Stimulated activated CD4-positive, alpha-beta T cell treated with anti-CD3 and anti-CD28 coated beads, TNF-alpha, amount 100 ng/mL, for 1 hour (primary cell): ENCODE measurements at regions not wholly inside any gene's neighbourhood (a gene's known extent, or its start where the extent isn't known, plus 50 kb on each side); places are given as distances from the start of the nearest gene placed in this dataset.
"Not testable (repeated sequence)": the region's sequence is repeated elsewhere in the genome, so short reads cannot be mapped to it uniquely, and the experiment has no call there.

Experiments
- DNase-seq, 3 donors: peaks; one replicate each; pipeline ENCODE4 v3.0.0-alpha.2; 2020; ENCODE audit warnings: low read depth in 3 of 3, low spot score in 1 of 3

DNA sequence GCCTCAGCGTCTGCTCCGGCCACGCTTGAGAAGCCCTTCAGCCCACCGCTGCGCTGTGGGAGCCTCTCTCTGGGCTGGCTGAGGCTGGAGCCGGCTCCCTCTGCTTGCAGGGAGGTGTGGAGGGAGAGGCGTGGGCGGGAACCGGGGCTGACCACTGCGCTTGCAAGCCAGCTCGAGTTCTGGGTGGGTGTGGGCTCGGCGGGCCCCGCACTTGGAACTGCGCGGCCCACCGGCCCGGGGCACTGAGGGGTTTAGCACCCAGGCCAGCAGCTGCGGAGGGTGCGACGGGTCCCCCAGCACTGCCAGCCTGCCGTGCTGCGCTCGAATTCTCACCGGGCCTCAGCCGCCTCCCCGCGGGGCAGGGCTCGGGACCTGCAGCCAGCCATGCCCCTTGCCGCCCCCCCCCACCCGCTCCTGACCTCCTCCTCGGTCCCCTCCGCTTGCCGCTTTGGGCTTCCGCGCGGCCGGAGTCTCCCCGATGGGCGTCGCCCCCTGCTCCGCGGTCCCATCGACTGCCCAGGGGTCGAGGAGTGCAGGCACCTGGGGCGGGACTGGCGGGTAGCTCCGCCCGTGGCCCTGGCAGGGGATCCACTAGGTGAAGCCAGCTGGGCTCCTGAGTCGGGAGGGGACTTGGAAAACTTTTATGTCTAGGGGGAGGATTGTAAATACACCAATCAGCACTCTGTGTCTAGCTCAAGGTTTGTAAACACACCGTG, 106.7 kb downstream of the RAP2B start:
- DNase-seq = no peak

GRCh38 chr3:153269730-153270129, 107.7 kb downstream of the RAP2B start:
- no peak for DNase-seq

GRCh38 chr3:153273217-153273616, 111.2 kb downstream of the RAP2B start:
- DNase-seq = no peak

DNA sequence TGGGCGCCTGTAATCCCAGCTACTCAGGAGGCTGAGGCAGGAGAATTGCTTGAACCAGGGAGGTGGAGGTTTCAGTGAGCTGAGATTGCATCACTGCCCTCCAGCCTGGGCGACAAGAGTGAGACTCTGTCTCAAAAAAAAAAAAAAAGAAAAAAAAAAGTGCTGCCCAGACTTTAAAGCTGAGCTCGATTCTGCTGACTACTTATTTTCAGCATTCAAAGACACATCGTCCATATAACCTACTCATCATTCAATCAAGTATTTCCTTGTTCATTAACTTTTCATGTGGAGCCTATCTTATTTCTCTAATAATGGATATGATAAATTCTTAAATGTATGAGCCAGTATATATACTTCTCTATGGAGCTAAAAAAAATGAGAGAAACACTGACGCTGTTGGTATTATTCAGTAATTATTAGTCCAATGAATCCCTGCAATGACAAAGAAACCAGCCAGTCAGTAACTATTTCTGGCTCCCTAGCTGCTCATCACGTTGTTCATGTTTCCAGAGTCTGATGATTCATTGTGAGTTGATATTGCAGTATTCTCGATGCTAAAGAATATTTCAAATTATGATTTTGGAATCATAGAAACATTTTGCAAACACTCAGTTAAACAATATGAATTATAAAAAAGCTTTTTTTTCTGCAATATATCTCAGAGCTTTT, 111.9 kb downstream of the RAP2B start:
- DNase-seq = no peak

- no peak for DNase-seq
Measured at GRCh38 chr3:153274561-153274960, 112.5 kb downstream of the RAP2B start.

DNA sequence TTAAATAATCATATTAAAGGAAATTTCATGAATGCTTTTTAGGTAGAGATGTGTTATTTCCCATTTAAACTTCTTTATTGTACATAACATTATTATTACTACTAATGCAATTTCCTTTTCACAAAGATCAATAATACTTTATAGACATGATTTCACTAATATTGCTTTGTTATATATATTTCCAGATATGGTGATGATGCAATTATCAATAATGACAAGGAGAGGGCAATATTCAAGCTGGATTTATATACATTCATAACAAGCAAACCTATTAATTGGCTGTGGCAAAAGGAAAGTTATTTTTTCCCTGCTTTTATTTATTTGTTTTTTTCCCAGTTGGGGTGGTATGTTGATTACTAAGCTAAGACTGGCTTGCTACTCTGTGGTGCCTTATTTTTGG, 113.5 kb downstream of the RAP2B start:
- no peak for DNase-seq

GRCh38 chr3:153277029-153277428, 115.0 kb downstream of the RAP2B start:
- DNase-seq = no peak

DNA sequence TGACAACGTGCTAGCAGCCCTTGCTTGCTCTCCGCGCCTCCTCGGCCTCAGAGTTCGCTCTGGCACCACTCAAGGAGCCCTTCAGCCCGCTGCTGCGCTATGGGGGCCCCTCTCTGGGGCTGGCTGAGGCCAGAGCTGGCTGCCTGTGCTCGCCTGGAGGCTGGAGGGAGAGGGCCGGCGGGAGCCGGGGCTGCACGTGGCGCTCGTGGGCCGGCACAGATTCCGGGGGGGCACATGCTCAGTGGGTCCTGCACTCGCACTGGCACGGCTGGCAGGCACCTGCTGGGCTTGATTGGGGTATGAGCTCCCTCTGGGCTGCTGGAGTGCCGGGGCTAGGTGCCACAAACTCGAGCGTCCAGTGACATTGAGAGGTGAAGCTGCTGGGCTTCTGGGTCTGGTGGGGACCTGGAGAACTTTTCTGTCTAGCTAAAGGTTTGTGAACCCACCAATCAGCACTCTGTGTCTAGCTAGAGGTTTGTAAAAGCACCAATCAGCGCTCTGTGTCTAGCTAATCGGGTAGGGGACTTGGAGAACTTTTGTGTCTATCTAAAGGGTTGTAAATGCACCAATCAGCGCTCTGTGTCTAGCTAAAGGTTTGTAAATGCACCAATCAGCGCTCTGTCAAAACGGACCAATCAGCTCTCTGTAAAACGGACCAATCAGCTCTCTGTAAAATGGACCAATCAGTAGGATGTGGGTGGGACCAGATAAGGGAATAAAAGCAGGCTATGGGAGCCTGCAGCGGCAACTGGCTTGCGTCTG, 119.4 kb downstream of the RAP2B start:
- DNase-seq = not testable (repeated sequence)

DNA sequence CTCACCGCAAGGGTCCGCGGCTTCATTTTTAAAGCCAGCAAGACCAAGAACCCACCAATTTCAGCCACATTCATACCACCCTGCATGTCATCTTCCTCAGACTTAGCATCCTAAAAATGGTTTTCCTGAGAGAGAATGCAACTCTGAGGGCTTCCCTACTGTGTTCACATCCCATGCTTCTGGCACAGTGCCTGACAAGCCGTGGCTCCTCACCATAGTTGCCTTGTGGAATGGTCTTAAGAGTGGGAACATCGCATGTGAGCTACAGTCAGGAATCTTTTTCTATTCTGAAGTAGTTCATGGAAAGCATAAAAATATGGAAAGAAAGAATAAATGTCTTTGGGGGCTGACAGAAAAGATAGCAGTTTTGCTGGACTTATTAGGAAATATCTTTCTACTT, 120.3 kb downstream of the RAP2B start:
- DNase-seq = no peak

DNA sequence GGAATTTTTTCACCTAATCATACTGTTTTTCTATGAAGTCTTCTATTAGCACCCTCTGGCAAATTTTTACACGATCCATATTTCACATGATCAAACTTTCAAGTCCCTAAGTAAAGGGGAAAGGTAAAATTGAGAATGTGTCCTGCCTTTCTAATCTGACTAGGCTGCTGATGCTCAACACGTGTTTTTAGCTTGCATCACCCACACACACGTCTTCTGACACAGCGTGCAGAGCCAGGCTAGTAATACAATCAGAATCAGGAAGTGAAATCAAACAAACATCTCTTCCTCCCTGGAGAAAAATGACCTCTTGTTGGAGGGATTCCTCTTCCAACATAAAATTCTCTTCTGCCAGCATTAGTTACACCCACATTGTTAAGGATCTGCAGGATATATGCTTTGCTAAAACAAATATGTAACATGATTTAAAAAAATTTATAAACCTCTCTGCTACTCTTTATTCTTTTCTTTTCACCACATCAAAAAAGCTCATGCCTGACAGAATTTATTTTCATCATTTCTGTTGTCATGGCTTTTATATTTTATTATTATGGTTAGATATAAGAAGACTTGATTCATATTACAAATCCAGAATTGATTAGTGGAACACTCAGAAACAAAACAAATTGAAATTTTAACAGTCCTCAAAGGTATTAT, 122.4 kb downstream of the RAP2B start:
- no peak for DNase-seq

GRCh38 chr3:153285194-153285641, 123.2 kb downstream of the RAP2B start:
- no peak for DNase-seq

DNA sequence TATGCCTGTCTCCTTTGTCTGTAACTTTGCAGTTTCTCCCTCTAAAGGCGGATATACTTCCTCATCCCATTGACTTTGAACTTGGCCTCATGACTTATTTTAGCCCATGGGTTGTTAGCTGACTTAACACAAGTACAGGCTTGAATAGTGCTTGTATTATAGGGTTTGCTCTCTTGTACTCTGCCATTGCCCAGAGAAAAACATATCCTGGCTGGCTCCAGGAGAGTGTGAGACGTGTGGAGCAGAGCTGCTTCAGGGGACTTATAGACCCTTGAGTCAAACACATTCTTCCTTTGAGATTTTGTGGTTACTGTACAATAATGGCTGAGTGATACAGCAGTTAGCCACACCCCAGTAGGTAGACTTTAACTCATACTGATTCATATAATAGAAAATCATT, 124.0 kb downstream of the RAP2B start:
- no peak for DNase-seq

DNA sequence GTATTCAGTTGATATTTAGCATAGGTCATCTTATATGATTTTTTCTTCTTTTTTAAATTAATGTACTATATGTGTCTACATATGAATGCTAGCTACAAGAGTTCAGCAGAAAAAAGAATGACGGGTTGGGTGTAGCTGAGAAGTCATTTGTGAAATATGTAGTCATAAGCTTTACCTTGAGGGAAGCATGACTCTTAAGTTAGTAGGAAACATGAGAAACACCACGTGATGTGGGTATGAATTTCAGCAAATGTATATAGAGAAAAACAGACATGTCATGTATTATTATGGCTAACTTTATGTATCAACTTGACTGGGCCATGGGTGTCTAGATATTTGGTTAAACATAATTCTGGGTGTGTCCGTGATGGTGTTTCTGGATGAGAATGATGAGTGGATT, 125.0 kb downstream of the RAP2B start:
- no peak for DNase-seq

DNA sequence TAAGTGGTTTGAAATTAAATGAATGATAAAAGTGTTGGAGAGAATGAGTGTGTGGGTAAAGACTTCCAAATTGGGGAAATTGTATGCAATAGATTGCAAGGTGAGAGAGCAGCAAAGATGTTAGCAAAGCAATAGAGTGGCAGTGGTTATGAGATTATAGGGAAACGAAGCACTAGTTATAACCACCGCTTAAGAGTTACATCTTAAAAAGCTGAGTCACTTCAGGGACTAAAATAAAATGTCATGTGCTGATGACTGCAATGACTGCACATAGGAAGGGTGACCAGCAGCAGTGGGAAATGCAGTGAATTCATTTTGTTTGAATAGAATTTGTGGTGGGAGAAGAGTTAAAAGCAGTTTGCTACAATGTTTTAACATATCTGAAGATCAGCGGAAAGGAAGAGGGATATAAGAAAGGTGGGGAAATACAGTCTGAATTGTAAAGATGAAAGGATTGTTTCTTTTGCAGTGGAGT, 127.3 kb downstream of the RAP2B start:
- DNase-seq = no peak

DNA sequence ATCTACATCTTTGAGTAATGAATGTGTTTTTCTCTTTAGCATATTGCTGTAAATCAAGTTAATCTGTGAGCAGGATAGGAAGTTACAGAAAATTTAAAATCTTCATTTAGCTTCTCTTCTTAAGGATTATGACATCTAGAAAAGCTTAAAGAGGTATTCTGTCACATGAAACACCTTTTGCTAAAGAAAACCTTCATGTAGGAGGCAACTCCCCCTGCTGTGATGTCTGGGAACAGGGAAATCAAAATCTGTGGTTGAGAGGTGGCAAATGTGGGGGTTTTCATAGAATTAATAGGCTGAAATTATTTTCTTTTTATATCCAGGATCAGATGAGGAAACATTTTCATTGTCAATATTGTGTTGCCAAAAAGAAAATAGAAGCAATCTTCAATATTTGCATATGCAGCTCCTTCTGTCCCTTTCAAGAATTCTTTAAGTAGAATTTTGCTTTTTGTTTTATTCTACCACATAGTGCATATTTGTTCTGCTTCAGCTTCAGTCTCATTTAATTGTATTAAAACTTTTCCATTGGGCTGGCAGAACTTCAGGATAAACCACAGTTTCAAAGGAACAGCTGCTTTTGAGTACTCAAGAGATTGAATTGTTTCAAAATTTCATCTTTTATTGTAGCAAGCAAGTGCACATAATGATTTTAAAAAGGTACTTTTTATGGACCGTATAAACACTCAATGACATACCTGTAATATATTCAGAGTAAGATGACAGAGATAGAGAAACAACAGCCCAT, 128.4 kb downstream of the RAP2B start:
- no peak for DNase-seq

DNA sequence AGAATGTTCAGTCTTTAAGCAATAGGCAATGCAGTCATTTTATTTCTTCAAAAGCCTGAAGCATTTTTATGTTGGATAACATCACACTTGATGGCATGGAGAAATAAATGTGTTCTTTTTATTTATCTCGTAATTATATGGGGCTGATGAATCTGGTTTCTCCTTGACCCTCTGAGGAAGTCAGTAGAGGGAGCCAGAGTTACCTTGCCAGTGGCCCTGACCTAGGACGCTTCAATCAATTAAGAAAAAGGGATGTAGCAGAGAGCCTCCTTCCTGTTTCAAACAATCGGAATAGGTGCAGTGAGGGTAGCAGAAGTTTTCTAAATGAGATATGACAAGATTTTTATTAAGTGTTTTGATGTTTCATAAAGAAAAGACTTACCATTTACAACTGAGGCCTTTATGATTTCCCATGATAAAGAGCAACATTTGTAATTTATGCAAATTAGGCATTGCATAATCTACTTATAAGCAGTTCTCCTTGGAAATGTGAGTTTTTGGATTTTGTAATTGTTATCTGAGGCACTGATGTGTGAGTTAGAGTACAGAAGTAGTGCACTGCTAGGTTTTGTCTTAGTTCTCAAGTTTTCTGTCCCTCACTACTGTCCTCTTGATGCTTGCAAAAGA, 129.1 kb downstream of the RAP2B start:
- no peak for DNase-seq

DNA sequence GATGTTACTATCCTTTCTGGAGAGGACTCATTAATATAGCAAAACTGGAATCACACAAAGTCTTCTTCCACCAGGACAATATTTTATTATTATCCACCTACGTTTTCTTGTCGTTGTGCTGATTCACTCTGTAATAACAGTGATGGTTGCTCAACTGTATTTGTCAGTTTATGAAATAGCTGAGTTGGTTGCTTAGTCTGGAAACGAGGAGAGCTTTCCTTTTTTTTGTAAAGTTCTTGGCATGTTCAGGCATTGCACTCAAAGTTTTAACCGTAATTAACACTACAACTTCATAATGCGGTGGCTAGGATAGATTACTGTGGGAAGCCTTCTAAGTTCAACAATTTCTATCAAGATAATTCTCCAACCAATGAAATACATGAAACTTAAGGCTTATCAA, 131.2 kb downstream of the RAP2B start:
- no peak for DNase-seq

GRCh38 chr3:153295901-153296300, 133.9 kb downstream of the RAP2B start:
- DNase-seq = no peak

- no peak for DNase-seq
Measured at GRCh38 chr3:153305189-153305588, 143.2 kb downstream of the RAP2B start.

DNA sequence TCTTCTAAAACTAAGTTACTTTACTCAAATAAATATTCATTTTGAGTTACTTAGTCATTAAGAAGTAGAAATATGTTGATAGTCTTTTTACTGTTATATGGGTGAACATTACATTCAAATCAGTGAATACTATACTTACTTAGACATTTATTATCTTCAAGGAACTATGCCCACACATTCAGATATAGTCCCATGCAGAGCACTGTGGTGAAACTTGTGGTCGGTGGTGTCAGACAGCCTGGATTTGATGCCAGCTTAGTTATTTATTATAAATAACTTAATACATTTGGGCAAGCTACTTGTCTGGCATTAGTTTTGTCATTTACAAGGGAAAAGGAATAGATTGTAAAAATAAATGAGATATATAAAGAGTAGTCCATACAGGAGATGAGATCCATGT, 149.5 kb downstream of the RAP2B start:
- DNase-seq = no peak
